GM10266 (cell line): ENCODE measurements at regions not wholly inside any gene's neighbourhood (a gene's known extent, or its start where the extent isn't known, plus 50 kb on each side); places are given as distances from the start of the nearest gene placed in this dataset.

Experiments
- DNase-seq: peaks from one replicate; pipeline ENCODE4 v3.0.0; 2012; ENCODE audit errors: extremely low spot score
- TF ChIP-seq, protein P1 (sequence below): IDR thresholded peaks from 2 replicates; pipeline ENCODE4 v1.5.1; 2012; ENCODE audit warnings: mild to moderate bottlenecking, low read depth; ENCODE audit not compliant: control insufficient read depth, insufficient read depth; ENCODE audit errors: missing control alignments

DNA sequence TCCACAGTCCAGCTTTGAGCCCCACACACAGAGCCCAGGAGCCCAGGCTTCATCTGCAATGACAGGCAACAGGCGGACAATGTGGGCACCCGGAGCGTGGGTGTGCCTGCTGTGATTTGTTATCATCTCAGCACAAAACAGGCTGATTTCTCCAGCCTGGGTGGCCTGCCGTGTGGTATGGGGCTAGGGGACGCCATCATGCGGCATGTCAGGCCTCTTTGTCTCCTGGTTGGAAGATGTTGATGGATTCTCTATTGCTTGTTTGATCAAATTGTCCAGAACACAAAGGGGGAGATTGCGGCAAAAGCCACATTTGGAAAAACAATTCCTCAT, 147.1 kb downstream of the KIF26A start:
- DNase-seq = no peak
- TF ChIP-seq, protein P1, sequence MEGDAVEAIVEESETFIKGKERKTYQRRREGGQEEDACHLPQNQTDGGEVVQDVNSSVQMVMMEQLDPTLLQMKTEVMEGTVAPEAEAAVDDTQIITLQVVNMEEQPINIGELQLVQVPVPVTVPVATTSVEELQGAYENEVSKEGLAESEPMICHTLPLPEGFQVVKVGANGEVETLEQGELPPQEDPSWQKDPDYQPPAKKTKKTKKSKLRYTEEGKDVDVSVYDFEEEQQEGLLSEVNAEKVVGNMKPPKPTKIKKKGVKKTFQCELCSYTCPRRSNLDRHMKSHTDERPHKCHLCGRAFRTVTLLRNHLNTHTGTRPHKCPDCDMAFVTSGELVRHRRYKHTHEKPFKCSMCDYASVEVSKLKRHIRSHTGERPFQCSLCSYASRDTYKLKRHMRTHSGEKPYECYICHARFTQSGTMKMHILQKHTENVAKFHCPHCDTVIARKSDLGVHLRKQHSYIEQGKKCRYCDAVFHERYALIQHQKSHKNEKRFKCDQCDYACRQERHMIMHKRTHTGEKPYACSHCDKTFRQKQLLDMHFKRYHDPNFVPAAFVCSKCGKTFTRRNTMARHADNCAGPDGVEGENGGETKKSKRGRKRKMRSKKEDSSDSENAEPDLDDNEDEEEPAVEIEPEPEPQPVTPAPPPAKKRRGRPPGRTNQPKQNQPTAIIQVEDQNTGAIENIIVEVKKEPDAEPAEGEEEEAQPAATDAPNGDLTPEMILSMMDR = no peak

DNA sequence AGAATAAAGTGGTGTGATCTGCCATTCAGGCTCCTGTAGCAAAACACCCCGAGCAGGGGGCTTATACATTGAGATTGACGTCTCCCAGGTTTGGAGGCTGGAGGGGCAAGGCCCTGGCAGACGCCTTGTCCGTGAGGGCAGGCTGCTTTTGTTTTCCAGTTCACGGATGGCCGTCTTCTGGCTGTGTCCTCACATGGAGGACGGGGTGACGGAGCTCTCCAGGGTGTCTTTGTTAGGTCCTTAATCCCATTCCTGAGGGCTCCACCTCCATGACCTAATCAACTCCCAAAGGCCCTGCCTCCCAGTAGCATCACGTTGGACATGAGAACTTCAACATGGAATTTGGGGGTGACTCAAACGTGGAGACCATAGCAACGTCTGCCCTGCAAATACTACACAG, 147.7 kb downstream of the KIF26A start:
- TF ChIP-seq, protein P1 = no peak
- no peak for DNase-seq

DNA sequence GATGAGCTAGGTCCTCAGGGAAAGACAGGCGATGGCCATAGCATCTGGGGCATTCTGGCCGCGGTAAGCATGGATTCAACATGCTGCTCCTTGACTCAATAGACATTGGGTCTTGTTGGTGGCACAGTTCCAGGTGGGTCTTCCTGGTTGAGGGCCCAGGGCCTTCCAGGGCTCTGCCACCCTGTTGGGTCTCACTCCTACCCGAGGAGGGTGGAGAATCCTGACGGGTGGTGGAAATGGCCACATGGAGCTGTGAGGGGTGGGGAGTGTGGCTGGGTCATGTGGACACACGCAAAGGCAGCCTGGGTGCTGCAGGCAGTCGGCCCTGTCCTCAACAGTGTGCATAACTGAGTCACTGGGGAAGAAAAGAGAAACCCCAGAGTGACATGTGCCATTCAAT, 148.1 kb downstream of the KIF26A start:
- no peak for DNase-seq
- TF ChIP-seq, protein P1 = no peak

DNA sequence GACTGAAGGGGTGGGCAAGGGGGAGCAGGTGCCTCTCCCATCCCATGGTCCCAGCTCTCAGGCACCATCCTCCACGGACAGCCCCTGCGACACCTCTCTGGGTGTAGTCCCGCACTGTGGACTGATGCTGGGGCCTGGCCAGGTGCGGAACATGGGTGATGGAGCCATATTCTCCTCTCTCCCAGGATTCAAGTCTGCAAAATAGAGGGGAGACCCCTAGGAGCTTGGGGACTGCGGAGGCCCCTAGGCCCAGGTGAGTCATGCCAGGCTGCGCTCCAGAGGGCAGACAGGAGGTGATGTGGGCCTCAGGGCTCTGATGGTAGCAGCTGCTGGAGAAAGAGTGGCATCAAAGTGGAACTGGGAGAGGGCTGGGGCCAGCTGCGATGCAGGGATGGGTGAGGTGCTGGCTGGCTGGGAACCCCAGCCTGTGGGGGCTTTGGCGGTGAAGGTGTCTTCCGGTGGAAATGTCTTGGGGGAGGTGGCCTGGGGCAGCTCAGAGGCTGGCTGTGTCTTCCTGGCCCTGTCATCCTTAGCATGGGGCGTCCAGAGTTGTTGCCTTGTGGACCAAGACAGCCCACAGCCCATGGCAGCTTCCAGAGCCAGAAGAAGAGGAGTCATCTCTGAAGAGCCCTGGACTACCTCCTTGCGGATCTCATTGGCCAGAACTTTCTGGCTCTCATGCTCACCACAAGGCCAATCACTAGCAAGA, 149.1 kb downstream of the KIF26A start:
- DNase-seq = no peak
- TF ChIP-seq, protein P1 = no peak

DNA sequence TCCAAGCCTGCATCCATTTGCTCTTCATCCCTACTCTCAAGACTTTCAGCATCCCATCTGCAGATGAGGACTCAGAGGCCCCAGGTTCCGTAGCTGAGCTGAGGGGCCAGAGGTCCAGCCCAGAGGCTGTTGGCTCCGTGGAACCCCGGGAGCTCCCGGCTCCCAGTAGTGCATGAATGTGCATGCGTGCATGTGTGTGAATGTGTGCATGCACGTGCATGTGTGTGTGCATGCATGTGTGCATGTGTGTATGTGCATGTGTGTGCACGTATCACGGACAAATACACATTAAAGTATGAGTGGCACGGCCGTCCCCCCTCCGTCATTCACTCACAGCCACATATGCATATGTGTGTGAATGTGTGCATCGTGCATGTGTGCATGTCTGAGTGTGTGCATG, 149.9 kb downstream of the KIF26A start:
- TF ChIP-seq, protein P1 = no peak
- DNase-seq = no peak

DNA sequence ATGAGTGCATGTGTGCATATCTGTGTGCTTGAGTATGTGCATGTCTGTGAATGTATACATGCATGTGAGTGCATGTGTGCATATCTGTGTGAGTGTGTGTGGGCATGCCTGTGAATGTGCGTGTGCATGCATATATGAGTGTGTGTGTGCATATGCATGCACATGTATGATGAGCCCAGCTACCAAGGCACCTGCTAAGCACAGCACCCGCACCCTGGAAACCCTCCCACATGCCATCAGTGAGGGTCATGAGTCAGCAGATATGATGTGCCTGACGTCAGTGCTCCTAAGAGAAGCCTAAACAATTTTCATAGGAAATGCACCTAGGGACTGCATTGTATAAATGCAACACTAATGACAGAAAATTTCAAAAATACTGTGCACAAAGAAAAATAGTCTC, 151.1 kb downstream of the KIF26A start:
- no peak for DNase-seq
- TF ChIP-seq, protein P1 = no peak

DNA sequence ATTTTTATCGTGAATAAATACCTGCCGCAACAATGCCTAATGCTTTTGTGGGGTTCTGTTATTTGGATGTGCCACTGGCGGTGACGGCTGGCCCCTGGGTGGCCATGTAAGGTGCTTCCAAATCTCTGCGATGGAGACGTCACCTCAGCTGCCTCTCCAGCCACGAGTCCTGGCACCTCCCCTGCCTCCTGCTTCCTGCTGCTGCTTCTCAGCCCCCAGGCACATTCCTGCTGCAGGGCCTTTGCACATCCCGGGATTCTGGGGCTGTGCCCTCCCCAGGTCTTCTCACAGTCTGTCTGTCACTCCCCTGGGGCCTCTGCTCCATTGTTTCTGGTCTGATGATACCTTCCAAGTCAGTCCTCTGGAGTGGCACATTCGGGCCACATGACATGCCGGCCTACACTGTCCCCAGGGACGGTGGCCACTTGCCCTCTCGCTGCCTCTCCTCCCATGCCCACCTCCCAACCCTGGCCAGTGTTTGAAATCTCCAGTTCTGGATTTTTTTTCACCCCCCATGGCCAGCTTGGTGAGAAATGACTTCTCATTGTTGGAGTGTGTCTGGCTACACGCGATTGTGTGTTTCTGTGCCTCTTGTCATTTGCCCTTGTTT, 151.8 kb downstream of the KIF26A start:
- no peak for DNase-seq
- TF ChIP-seq, protein P1 = no peak
